Fibroblast of lung (primary cell): ENCODE measurements at regions not wholly inside any gene's neighbourhood (a gene's known extent, or its start where the extent isn't known, plus 50 kb on each side); places are given as distances from the start of the nearest gene placed in this dataset.

Experiments used
- CTCF ChIP-seq, 2 donors: IDR thresholded peaks in 1 of 2; conservative IDR thresholded peaks in 1 of 2; 1 replicate in 1 of 2; 2 replicates in 1 of 2; pipeline ENCODE4 v1.5.1; 2011 to 2012; ENCODE audit warnings: low read length in 2 of 2, control low read depth in 1 of 2, inconsistent platforms in 1 of 2, low read depth in 1 of 2, mild to moderate bottlenecking in 1 of 2
- EZH2 ChIP-seq: IDR thresholded peaks from 2 replicates; pipeline ENCODE4 v1.5.1; 2012; ENCODE audit warnings: low read length, control low read depth, mild to moderate bottlenecking; ENCODE audit errors: missing control alignments

GRCh38 chr1:181930187-181930586, 131.3 kb downstream of the ZNF648 start:
- TF ChIP-seq CTCF (conservative IDR thresholded peaks at IDR 0.05 in 1 of 2, IDR thresholded peaks at IDR 0.05 in 1 of 2; ENCODE audit: low read depth in 1 of 2, low read length in 2 of 2) (no peak), EZH2 (no peak)
